ENCODE measurements at regions not wholly inside any gene's neighbourhood (a gene's known extent, or its start where the extent isn't known, plus 50 kb on each side); places are given as distances from the start of the nearest gene placed in this dataset.
"Not testable (repeated sequence)": the region's sequence is repeated elsewhere in the genome, so short reads cannot be mapped to it uniquely, and the experiment has no call there.

- TF ChIP-seq CTCF (IDR thresholded peaks at IDR 0.05); EP300 (IDR thresholded peaks at IDR 0.05; ENCODE audit: low read depth); POLR2A (IDR thresholded peaks at IDR 0.05): not testable (repeated sequence)
Observed at GRCh38 chr15:32535150-32535898, 57.9 kb upstream of the GOLGA8N start.
